Type B pancreatic cell (in vitro differentiated cells): ENCODE measurements at regions not wholly inside any gene's neighbourhood (a gene's known extent, or its start where the extent isn't known, plus 50 kb on each side); places are given as distances from the start of the nearest gene placed in this dataset.

Experiments used
- DNase-seq: peaks from one replicate; pipeline ENCODE4 v3.0.0; 2021; ENCODE audit warnings: mixed read lengths; ENCODE audit not compliant: unreplicated experiment; ENCODE audit errors: extremely low spot score
- H3K27ac Mint-ChIP-seq: 2 replicates; pipeline ENCODE4 v1.8.0; 2021; ENCODE audit warnings: mild to moderate bottlenecking, mixed read lengths
- H3K27me3 Mint-ChIP-seq: 2 replicates; pipeline ENCODE4 v1.8.0; 2021; ENCODE audit warnings: mixed read lengths
- H3K36me3 Mint-ChIP-seq: 2 replicates; pipeline ENCODE4 v1.8.0; 2021; ENCODE audit warnings: mixed read lengths
- H3K4me1 Mint-ChIP-seq: one replicate; pipeline ENCODE4 v1.8.0; 2021; ENCODE audit warnings: mixed read lengths; ENCODE audit not compliant: unreplicated experiment
- H3K4me3 Mint-ChIP-seq: 2 replicates; pipeline ENCODE4 v1.8.0; 2021; ENCODE audit warnings: mild to moderate bottlenecking, mixed read lengths
- H3K9me3 Mint-ChIP-seq: 2 replicates; pipeline ENCODE4 v1.8.0; 2021; ENCODE audit warnings: mixed read lengths
- TF ChIP-seq, protein P1 (sequence below): fragments of 200-600 bp; sonication (generic); conservative IDR thresholded peaks from 2 replicates; pipeline ENCODE4 v1.5.0; 2021; ENCODE audit warnings: antibody characterized with exemption, mild to moderate bottlenecking

DNA sequence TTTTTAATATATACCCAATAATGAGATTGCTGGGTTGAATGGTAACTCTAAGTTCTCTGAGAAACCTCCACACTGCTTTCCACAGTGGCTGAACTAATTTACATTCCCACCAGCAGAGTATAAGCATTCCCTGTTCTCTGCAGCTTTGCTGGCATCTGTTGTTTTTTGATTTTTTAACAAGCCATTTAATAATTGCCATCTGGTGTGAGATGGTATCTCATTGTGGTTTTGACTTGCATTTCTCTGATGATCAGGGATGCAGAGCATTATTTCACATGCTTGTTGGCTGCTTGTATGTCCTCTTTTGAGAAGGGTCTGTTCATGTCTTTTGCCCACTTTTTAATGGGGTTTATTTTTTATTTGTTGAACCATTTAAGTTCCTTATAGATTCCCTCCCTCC, 75.0 kb upstream of the EPHB3 start:
- H3K27me3 Mint-ChIP-seq = peaks cover 20% of the 10 kb centered on the region
- no peaks in the 10 kb centered on the region for H3K9me3 Mint-ChIP-seq
- DNase-seq = no peak
- H3K4me3 Mint-ChIP-seq = no peak overlapping the region
- TF ChIP-seq, protein P1, sequence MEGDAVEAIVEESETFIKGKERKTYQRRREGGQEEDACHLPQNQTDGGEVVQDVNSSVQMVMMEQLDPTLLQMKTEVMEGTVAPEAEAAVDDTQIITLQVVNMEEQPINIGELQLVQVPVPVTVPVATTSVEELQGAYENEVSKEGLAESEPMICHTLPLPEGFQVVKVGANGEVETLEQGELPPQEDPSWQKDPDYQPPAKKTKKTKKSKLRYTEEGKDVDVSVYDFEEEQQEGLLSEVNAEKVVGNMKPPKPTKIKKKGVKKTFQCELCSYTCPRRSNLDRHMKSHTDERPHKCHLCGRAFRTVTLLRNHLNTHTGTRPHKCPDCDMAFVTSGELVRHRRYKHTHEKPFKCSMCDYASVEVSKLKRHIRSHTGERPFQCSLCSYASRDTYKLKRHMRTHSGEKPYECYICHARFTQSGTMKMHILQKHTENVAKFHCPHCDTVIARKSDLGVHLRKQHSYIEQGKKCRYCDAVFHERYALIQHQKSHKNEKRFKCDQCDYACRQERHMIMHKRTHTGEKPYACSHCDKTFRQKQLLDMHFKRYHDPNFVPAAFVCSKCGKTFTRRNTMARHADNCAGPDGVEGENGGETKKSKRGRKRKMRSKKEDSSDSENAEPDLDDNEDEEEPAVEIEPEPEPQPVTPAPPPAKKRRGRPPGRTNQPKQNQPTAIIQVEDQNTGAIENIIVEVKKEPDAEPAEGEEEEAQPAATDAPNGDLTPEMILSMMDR = no peak
- H3K27ac Mint-ChIP-seq = no peak overlapping the region
- peaks cover 9% of the 10 kb centered on the region for H3K4me1 Mint-ChIP-seq
- no peaks in the 10 kb centered on the region for H3K36me3 Mint-ChIP-seq

DNA sequence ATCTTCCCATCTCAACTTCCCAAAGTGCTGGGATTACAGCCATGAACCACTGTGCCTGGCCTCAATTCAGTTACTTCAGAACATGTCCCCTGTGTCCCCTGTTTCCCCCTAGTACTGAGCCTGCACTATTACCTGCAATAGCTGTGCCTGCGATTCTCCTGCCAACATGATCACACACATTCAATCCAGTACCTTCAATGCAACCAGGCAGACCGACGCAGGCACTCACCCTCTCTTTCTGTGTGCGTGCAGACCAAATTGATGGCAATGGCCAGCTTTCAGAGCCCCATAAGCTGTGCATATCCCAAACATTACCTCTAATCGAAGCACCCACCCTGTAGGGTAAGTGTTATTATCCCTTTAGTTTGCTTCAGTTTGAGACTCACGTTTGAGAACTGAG, 73.0 kb upstream of the EPHB3 start:
- Mint-ChIP-seq H3K36me3 (no peaks in the 10 kb centered on the region), H3K27ac (no peak overlapping the region), H3K9me3 (no peaks in the 10 kb centered on the region), H3K4me1 (peaks cover 4% of the 10 kb centered on the region), H3K27me3 (peaks cover 32% of the 10 kb centered on the region), H3K4me3 (no peak overlapping the region)
- no peak for DNase-seq
- TF ChIP-seq, protein P1 = no peak

DNA sequence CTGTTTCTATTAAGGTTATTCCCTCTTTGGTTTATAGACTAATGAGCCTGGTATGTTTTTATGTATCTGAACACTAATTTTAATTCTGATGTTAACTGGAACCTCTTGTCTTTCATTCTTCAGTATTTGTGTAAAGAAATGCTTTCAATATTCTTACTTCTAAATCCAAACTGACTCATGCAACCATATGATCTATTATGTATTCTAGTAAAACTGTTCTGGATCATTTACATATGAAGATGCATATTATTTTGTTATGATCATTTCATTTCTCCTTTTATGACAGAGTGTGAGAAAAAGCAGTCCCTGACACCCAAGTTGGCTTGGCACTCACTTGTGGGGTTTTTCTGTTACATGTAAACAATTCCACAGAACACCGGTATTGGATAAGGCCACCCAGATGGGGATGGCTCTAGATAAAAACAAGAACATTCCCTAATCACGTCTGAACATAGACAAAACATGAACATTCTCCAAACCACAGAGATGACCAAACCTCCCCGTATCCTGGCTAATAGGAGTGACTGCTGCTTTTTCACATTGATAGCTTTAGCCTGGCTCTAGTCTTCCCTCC, 72.2 kb upstream of the EPHB3 start:
- no peaks in the 10 kb centered on the region for H3K9me3 Mint-ChIP-seq

DNA sequence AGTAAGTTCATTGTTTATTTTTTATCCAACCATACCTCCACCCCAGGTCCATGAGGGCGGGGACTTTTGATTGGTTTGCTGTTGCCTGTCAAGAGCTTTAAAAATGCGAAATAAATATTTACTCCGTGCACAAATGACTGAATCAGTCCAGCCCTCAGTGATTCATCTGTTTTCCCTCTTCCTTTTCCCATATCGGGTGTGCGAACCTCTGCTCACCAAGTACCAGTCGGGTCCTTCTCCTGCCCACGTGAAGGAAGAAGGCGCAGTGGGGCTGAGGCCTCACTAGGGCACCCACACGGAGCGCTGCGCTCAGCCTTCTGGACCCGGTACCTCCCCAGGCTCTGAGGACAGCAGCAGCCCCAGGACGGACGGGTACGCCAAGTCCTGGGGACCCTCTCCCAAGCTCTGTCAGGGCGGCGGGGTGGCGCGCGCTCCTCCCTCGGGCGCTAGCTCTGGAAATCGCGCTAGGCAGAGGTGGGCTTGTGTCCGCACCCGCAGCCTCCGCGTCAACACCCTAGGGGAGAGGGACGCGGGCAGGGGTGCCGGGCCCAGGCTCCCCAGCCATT, 70.5 kb upstream of the EPHB3 start:
- Mint-ChIP-seq H3K4me1 (peaks cover 4% of the 10 kb centered on the region), H3K27me3 (peaks cover 42% of the 10 kb centered on the region), H3K27ac (peak overlapping the region; percentile 26), H3K36me3 (no peaks in the 10 kb centered on the region), H3K9me3 (no peaks in the 10 kb centered on the region), H3K4me3 (no peak overlapping the region)
- TF ChIP-seq, protein P1 = no peak
- no peak for DNase-seq

More for the DNA sequence above, 72.2 kb upstream of the EPHB3 start:
- Mint-ChIP-seq H3K4me1 (peaks cover 4% of the 10 kb centered on the region), H3K27me3 (peaks cover 40% of the 10 kb centered on the region), H3K27ac (no peak overlapping the region), H3K4me3 (no peak overlapping the region), H3K36me3 (no peaks in the 10 kb centered on the region)
- DNase-seq = no peak
- TF ChIP-seq, protein P1 = no peak

DNA sequence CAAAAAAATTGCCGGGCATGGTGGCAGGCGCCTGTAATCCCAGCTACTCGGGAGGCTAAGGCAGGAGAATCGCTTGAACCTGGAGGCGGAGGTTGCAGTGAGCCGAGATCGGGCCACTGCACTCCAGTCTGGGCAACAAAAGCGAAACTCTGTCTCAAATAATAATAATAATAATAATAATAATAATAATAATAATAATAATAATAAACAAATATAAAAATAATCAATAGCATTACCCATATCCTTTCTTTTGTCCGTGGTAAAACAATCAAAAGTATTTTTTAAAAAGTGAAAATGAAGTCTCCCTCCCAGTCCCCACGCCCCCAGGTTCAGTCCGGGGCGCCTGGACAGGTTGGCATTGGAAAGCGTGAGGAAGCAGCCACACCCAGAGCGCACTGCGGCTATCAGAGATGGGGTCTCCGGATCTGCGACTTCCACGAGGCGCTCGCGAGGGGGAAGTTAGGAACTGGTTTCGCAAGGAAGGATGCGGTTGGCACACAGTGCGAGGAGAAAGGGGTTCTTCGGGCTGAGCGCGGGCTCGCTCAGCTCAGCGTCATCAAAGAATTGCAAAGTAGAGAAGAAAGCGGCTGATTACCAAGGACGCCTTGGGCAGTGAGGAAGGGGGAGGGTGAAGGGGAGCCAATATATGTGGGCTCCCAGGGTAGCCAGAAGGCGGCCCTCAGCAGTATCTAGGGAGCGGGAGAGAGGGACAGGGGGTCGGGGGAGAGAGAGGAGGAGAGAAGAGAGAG, 69.5 kb upstream of the EPHB3 start:
- no peak overlapping the region for H3K27ac Mint-ChIP-seq
- no peaks in the 10 kb centered on the region for H3K9me3 Mint-ChIP-seq
- peak overlapping the region; percentile 45 for H3K4me3 Mint-ChIP-seq
- TF ChIP-seq, protein P1 = no peak
- H3K36me3 Mint-ChIP-seq = no peaks in the 10 kb centered on the region
- H3K27me3 Mint-ChIP-seq = peaks cover 46% of the 10 kb centered on the region
- no peak for DNase-seq
- H3K4me1 Mint-ChIP-seq = peaks cover 4% of the 10 kb centered on the region
